H1 (cell line): ENCODE measurements at regions not wholly inside any gene's neighbourhood (a gene's known extent, or its start where the extent isn't known, plus 50 kb on each side); places are given as distances from the start of the nearest gene placed in this dataset.
"Not testable (repeated sequence)": the region's sequence is repeated elsewhere in the genome, so short reads cannot be mapped to it uniquely, and the experiment has no call there.

Experiments used
- CTCF ChIA-PET: fragments of 300-600 bp; sonication (Branson Sonifier 250); formaldehyde crosslinking; loops from one replicate; lab custom pipeline; 2021; ENCODE audit not compliant: partially characterized antibody; lab: Charles Lee
- POLR2A ChIA-PET: fragments of 300-600 bp; sonication (Branson Sonifier 250); formaldehyde crosslinking; loops from one replicate; lab custom pipeline; 2021; ENCODE audit warnings: inconsistent platforms; ENCODE audit not compliant: partially characterized antibody; lab: Charles Lee
- DNase-seq, 2 experiments: peaks; one replicate each; pipeline versions ENCODE4 v3.0.0 to v3.0.0-alpha.2; 2010 to 2022; ENCODE audit warnings: low spot score in 2 of 2, low read depth in 1 of 2, mixed read lengths in 1 of 2
- FAIRE-seq: peaks from 2 replicates; lab custom pipeline; 2011; peaks lifted over from hg19 to GRCh38; lab: Jason Lieb, UNC
- H2AFZ ChIP-seq: 2 replicates; pipeline ENCODE4 v1.8.1; 2012; ENCODE audit warnings: low read length, inconsistent platforms
- H2AK5ac ChIP-seq: 2 replicates; pipeline ENCODE4 v1.6.1; 2013; ENCODE audit warnings: low read depth, low read length
- H2BK120ac ChIP-seq: replicated peaks from 2 replicates; pipeline ENCODE3; 2013; ENCODE audit warnings: low read depth, low read length, inconsistent platforms
- H2BK12ac ChIP-seq: 2 replicates; pipeline ENCODE4 v1.6.1; 2013; ENCODE audit warnings: low read depth, low read length
- H2BK15ac ChIP-seq: 2 replicates; pipeline ENCODE4 v1.6.1; 2013; ENCODE audit warnings: low read length
- H2BK20ac ChIP-seq: 2 replicates; pipeline ENCODE4 v1.6.1; 2013; ENCODE audit warnings: low read length
- H2BK5ac ChIP-seq: 2 replicates; pipeline ENCODE4 v1.6.1; 2013; ENCODE audit warnings: low read depth, low read length
- H3K14ac ChIP-seq: 2 replicates; pipeline ENCODE4 v1.6.1; 2013; ENCODE audit warnings: inconsistent platforms; ENCODE audit not compliant: insufficient read length
- H3K18ac ChIP-seq: 2 replicates; pipeline ENCODE4 v1.6.1; 2013; ENCODE audit warnings: low read length; ENCODE audit errors: extremely low read depth
- H3K23ac ChIP-seq: 2 replicates; pipeline ENCODE4 v1.6.1; 2013; ENCODE audit warnings: inconsistent platforms; ENCODE audit not compliant: insufficient read length
- H3K23me2 ChIP-seq: 2 replicates; pipeline ENCODE4 v1.6.1; 2013; ENCODE audit warnings: low read depth, low read length
- H3K27ac ChIP-seq: 2 replicates; pipeline ENCODE4 v1.6.1; 2011; ENCODE audit warnings: low read depth, low read length, inconsistent platforms
- H3K27me3 ChIP-seq, 4 experiments: replicated peaks in 1 of 4; 1 replicate in 1 of 4; 2 replicates in 3 of 4; pipeline versions ENCODE4 v1.6.1 to v1.8.1; 2011 to 2013; ENCODE audit warnings: low read length in 3 of 4, mild to moderate bottlenecking in 3 of 4, inconsistent platforms in 2 of 4, mixed read lengths in 2 of 4, moderate library complexity in 1 of 4; ENCODE audit not compliant: control insufficient read depth in 3 of 4, insufficient read depth in 3 of 4; ENCODE audit errors: extremely low read depth in 1 of 4
- H3K36me3 ChIP-seq, 4 experiments: 2 replicates each; pipeline versions ENCODE4 v1.6.1 to v1.8.1; 2011 to 2013; ENCODE audit warnings: mild to moderate bottlenecking in 4 of 4, low read length in 3 of 4, moderate library complexity in 2 of 4, control low read depth in 1 of 4, inconsistent platforms in 1 of 4; ENCODE audit not compliant: insufficient read depth in 4 of 4, control insufficient read depth in 2 of 4
- H3K4ac ChIP-seq: replicated peaks from 2 replicates; pipeline ENCODE3; 2013; ENCODE audit warnings: low read length, low read depth, mixed read lengths, inconsistent platforms; ENCODE audit not compliant: insufficient read length
- H3K4me1 ChIP-seq, 4 experiments: replicated peaks in 1 of 4; 1 replicate in 1 of 4; 2 replicates in 3 of 4; pipeline versions ENCODE4 v1.6.1 to v1.8.1; 2011 to 2013; ENCODE audit warnings: low read length in 3 of 4, inconsistent platforms in 2 of 4, mixed read lengths in 1 of 4; ENCODE audit not compliant: insufficient read depth in 4 of 4, control insufficient read depth in 3 of 4
- H3K4me2 ChIP-seq, 2 experiments: 2 replicates each; pipeline versions ENCODE4 v1.6.1 to v1.8.1; 2011 to 2013; ENCODE audit warnings: low read depth in 2 of 2, low read length in 2 of 2, control low read depth in 1 of 2, inconsistent platforms in 1 of 2, mild to moderate bottlenecking in 1 of 2; ENCODE audit not compliant: insufficient read depth in 1 of 2
- H3K4me3 ChIP-seq, 4 experiments: fragments of 200-600, 300-600 bp in 1 of 4; sonication (generic), shearing (Covaris generic), sonication (Bioruptor Twin) in 1 of 4; 2 replicates each; pipeline versions ENCODE4 v1.5.1 to v1.8.1; 2011 to 2016; ENCODE audit warnings: low read length in 4 of 4, low read depth in 3 of 4, control low read depth in 2 of 4, inconsistent platforms in 2 of 4, mild to moderate bottlenecking in 2 of 4, mixed read lengths in 1 of 4, moderate library complexity in 1 of 4; ENCODE audit not compliant: insufficient read depth in 2 of 4; ENCODE audit errors: extremely low read depth in 1 of 4
- H3K56ac ChIP-seq: replicated peaks from 2 replicates; pipeline ENCODE3; 2013; ENCODE audit warnings: low read depth, mild to moderate bottlenecking, mixed read lengths, low read length, inconsistent platforms; ENCODE audit not compliant: insufficient read length
- H3K79me1 ChIP-seq: 2 replicates; pipeline ENCODE4 v1.6.1; 2013; ENCODE audit warnings: low read depth, low read length, control low read depth
- H3K79me2 ChIP-seq, 2 experiments: 2 replicates each; pipeline versions ENCODE4 v1.6.1 to v1.8.1; 2012 to 2013; ENCODE audit warnings: low read length in 2 of 2, mild to moderate bottlenecking in 2 of 2, inconsistent platforms in 1 of 2; ENCODE audit not compliant: insufficient read depth in 2 of 2, control insufficient read depth in 1 of 2
- H3K9ac ChIP-seq, 4 experiments: replicated peaks in 1 of 4; 1 replicate in 1 of 4; 2 replicates in 3 of 4; pipeline versions ENCODE4 v1.6.1 to v1.8.1; 2011 to 2013; ENCODE audit warnings: low read depth in 3 of 4, low read length in 3 of 4, control low read depth in 2 of 4, mild to moderate bottlenecking in 2 of 4, moderate library complexity in 2 of 4, inconsistent platforms in 1 of 4; ENCODE audit errors: extremely low read depth in 1 of 4
- H3K9me3 ChIP-seq, 2 experiments: 2 replicates each; pipeline versions ENCODE4 v1.6.1 to v1.8.1; 2012 to 2013; ENCODE audit warnings: mild to moderate bottlenecking in 2 of 2, moderate library complexity in 2 of 2, control low read depth in 1 of 2, inconsistent platforms in 1 of 2, low read depth in 1 of 2, low read length in 1 of 2, mixed read lengths in 1 of 2; ENCODE audit not compliant: insufficient read depth in 2 of 2
- H4K20me1 ChIP-seq, 2 experiments: replicated peaks in 1 of 2; 2 replicates each; pipeline versions ENCODE3 to v1.8.1; 2011 to 2013; ENCODE audit warnings: inconsistent platforms in 2 of 2, low read length in 2 of 2, mild to moderate bottlenecking in 1 of 2; ENCODE audit not compliant: insufficient read depth in 2 of 2, control insufficient read depth in 1 of 2
- H4K5ac ChIP-seq: 2 replicates; pipeline ENCODE4 v1.6.1; 2013; ENCODE audit warnings: low read length, low read depth, mixed read lengths, inconsistent platforms; ENCODE audit not compliant: insufficient read length
- H4K8ac ChIP-seq: 2 replicates; pipeline ENCODE4 v1.8.0; 2013; ENCODE audit warnings: mild to moderate bottlenecking, moderate library complexity, low read length, inconsistent platforms; ENCODE audit not compliant: insufficient read depth; ENCODE audit errors: extremely low read depth
- H4K91ac ChIP-seq: replicated peaks from 2 replicates; pipeline ENCODE3; 2013; ENCODE audit warnings: low read length, mixed read lengths, inconsistent platforms; ENCODE audit not compliant: insufficient read length
- WGBS, 2 experiments: shearing (Covaris generic) in 1 of 2; methylation state at CpG; one replicate each; pipeline versions ENCODE4 v1.1.6 to v1.1.7; 2013 to 2015; ENCODE audit warnings: low lambda C conversion rate in 2 of 2, mixed read lengths in 2 of 2, inconsistent platforms in 1 of 2, low coverage in 1 of 2, missing lambda C conversion rate in 1 of 2; ENCODE audit not compliant: insufficient replicate concordance in 2 of 2, insufficient coverage in 1 of 2, insufficient read length in 1 of 2; ENCODE audit errors: extremely low coverage in 1 of 2, missing lambda C conversion rate in 1 of 2; 5-methylcytosine and 5-hydroxymethylcytosine counted together

DNA sequence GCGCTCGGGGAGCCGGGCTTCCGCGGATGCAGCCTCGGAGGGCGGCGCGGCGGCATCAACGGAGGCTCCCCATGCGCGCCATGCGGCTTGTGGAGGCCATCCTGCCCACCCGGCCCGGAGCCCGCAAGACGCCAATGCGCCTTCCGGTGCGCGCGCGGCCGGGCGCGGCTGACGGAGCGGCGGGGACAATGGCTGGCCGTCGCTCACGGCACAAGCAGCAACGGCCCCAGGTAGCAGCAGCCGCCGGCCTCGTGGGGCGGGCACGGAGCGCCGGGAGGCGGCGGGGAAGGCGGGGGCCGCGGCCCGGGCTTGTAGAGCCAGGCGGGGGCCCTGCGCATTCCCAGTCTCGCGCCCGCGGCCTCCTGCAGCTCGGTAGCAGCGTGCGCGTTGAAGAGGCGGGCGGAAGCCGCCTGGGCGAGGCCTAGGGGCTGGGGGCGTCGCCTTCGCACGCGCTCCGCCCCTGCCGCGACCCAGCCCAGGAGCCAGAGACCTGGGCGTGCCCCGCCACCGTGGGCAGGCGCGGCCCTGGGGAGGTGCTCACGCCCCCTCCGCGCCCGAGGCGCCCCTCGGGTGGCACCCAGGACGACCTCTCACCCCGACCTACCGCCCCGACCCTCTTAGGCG lies 130.2 kb upstream of the PRKX start:
- H2BK5ac ChIP-seq, H2BK20ac ChIP-seq, H3K9ac ChIP-seq, H2AK5ac ChIP-seq, H2BK12ac ChIP-seq, H3K23me2 ChIP-seq, H3K79me2 ChIP-seq, H4K8ac ChIP-seq, H2BK15ac ChIP-seq, H2BK120ac ChIP-seq, H4K20me1 ChIP-seq, H3K18ac ChIP-seq, H3K27me3 ChIP-seq, H3K4me2 ChIP-seq, H3K56ac ChIP-seq, H3K14ac ChIP-seq, H4K91ac ChIP-seq, FAIRE-seq, H3K4me1 ChIP-seq, H3K4me3 ChIP-seq, H3K27ac ChIP-seq, H3K23ac ChIP-seq, POLR2A ChIA-PET, H3K4ac ChIP-seq, H2AFZ ChIP-seq, H3K9me3 ChIP-seq, H3K36me3 ChIP-seq, CTCF ChIA-PET, H4K5ac ChIP-seq, H3K79me1 ChIP-seq: not testable (repeated sequence)
- no CpG with 5 or more reads among the region's 85 CpGs for whole genome bisulfite sequencing, 2 experiments
- peak in 1 of 2 experiments; percentile 49 for DNase-seq

- H2BK15ac ChIP-seq, H3K27me3 ChIP-seq, H3K56ac ChIP-seq, H3K18ac ChIP-seq, H3K9ac ChIP-seq, H3K4me1 ChIP-seq, H4K20me1 ChIP-seq, H3K36me3 ChIP-seq, H3K4ac ChIP-seq, H4K91ac ChIP-seq, H3K9me3 ChIP-seq, H3K79me1 ChIP-seq, H2BK12ac ChIP-seq, H3K23ac ChIP-seq, H4K5ac ChIP-seq, DNase-seq, H3K14ac ChIP-seq, FAIRE-seq, H2AFZ ChIP-seq, H3K23me2 ChIP-seq, H3K27ac ChIP-seq, H2AK5ac ChIP-seq, CTCF ChIA-PET, H2BK20ac ChIP-seq, H4K8ac ChIP-seq, H2BK120ac ChIP-seq, H3K79me2 ChIP-seq, H2BK5ac ChIP-seq, POLR2A ChIA-PET, H3K4me2 ChIP-seq: not testable (repeated sequence)
- peak overlapping the region in 2 of 4 experiments; percentile 18 to 43; a peak in 4 of 8 replicates for H3K4me3 ChIP-seq
- no CpG with 5 or more reads among the region's 70 CpGs for WGBS, 2 experiments
Measured at GRCh38 chrX:3842822-3843521, 129.5 kb upstream of the PRKX start.
